Midbrain (tissue), 1 donor: ENCODE measurements at regions not wholly inside any gene's neighbourhood (a gene's known extent, or its start where the extent isn't known, plus 50 kb on each side); places are given as distances from the start of the nearest gene placed in this dataset.
"Not testable (repeated sequence)": the region's sequence is repeated elsewhere in the genome, so short reads cannot be mapped to it uniquely, and the experiment has no call there.

ENCODE experiments used
- DNase-seq: peaks from one replicate; lab custom pipeline; 2025; lab: John Stamatoyannopoulos, UW

- no peak for DNase-seq
These were observed 51.6 kb upstream of the BLTP1 start for GRCh38 chr4:122100508-122100907.

DNA sequence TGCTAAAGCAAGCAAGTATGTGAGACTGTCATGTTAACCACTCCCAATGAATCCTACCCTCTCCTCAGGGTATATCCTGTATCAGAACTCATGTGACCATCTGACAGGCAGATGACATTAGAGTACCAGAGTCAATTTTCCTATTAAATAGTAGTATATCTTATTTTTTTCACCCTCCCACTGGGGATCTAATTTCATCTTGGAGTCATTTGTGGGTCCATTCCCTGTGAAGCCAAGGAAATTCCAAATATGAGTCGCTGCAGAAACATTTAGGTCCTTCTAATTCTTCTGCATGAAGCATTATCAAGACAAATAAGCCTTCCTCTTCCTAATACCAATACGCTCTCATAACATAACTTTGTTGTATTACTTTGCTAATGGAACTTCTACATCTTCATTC is 52.2 kb upstream of the BLTP1 start:
- no peak for DNase-seq

DNA sequence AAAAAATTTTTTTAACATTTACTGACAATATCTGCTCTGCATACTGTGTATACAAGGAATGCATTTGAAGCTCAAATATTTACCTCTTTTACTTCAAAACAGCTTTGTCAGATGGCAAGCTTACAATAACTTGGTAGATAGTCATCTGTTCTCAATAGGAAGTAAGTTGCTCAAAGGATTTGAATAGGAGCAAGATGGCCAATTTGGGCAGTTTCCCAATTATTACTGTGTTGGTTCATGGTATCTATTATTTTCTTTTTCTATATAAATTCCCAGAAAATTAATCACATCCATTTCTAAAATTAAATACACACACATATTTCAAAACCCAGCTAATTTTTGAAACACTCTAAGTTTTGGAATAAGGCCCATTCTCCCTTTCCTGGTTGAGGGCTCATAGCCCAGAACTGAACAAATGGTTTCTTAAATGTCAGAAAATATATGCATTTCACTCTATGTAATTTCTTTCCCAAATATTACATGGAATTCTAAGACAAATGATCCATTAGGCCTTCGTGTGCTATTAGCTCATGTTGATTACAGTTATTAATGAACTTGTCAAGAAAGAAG is 60.2 kb upstream of the BLTP1 start:
- no peak for DNase-seq

DNA sequence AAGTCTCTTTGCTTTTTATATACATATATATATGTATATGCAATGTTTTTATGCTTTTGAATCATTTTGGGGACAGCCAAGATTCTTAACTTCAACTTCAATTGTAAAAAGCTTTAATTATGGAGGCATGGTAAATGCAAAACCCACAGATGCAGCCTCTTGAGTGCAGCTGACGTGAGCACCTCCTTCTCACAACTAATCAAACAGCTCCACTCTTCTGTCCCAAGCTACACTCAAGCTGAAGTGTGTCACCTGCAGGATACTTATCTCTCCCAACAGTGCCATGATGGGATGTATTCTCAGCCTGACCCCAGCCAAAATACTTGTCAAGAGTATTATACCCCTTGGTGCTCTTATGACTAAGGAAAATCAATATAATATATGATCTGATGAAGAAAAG is 60.7 kb upstream of the BLTP1 start:
- DNase-seq: no peak

DNA sequence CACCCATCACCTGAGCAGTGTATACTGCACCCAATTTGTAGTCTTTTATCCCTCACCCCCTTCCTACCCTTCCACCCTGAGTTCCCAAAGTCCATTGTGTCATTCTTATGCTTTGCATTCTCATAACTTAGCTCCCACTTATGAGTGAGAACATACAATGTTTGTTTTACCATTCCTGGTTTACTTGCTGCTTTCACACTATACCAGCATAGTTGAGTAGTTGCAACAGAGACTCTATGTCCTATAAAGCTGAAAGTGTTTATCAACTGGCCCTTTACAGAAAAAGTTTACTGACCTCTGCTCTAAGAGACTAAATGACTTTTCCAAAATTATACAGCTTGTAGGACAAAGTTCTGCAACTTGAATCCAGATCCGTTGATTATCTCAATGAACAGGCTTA is 61.1 kb upstream of the BLTP1 start:
- DNase-seq: no peak

DNA sequence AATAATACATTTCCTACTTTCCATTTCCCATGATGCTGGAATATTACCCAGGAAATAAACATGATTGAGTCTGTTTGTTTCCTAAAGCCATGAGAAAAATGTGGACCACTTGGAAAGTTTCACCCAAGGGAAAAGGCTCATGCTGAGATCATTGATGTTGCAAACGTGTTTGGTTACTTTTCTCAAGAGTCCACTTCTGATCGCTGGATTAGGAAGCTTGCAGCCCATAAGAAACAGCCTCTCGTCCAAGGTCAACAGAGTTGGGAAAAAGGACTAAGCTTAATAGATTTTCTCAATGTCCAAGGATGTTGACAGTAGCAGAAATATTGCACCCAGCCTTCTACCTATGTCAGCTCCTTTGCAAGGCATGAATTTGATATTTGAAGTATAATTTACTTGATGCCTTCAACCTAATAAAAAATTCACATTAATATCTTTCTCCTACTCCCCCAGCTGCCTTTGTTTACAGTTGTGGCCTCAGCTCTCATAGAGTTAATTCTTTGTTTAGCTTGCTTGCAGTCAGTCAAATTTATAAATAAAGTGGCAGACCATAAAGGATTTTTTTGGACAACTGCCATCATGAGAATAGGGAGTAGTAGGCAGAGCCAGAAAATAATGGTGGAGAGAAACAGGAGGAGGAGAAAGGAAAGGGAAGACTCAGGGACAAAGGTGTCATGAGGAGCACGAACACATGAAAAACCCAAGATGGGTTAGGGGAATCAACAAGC is 65.6 kb upstream of the BLTP1 start:
- DNase-seq: no peak

DNA sequence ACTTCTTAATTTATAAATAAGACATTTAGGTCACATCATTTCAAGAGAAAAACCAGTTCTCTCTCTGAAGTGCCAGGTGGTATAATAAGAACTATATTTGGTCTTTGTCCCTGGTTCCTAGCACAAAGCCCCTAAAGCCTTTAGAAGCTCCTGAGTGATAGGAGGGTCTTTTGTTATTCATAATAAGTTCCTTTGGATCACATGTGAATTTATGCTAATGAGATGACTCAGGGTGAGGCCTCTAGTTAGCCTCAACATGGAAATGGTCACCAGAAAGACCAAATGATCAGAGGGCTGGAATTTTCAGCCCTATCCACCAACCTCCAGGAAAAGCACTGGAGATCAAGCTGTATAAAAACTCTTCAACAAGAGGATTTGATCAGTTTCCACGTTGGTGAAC is 68.1 kb upstream of the BLTP1 start:
- DNase-seq: no peak

GRCh38 chr4:122083351-122083750 is 68.8 kb upstream of the BLTP1 start:
- DNase-seq: no peak

DNA sequence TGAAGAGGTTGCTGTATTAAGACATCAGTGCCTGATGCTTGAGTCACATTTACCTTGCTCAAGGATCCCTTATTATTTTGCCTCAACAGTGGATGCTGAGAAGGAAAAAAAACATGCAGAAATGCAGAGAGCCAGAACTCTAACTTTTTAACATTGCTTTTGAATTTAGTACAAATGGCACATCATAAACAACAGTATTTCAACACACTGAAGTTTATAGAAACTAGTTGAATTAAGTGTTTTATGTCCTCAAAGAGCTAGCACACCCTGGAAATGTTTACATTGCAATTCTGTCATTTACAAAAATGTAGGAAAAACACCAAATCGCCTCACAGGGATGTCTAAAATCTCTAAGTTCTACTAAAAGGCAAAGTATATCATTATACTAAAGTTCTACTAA is 69.5 kb upstream of the BLTP1 start:
- DNase-seq: no peak

DNA sequence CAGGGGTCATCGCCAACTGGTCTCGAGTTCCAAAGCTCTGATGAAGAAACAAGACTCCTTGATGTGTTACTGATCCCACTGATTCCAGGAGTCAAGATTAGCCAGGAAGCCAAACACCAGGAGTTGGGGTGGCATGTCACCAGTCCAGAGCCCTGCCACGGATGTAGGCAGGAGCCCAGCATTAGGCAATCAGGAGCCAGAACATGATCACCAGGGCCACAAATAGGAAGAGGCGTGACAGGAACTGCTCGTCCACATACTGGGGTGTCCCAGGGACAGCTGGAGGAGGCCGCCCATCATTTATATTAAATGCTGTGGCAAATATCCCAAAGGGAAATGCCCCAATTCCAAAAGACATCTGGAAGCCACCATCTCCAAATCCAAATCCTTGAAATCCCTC is 74.5 kb upstream of the BLTP1 start:
- DNase-seq: not testable (repeated sequence)

DNA sequence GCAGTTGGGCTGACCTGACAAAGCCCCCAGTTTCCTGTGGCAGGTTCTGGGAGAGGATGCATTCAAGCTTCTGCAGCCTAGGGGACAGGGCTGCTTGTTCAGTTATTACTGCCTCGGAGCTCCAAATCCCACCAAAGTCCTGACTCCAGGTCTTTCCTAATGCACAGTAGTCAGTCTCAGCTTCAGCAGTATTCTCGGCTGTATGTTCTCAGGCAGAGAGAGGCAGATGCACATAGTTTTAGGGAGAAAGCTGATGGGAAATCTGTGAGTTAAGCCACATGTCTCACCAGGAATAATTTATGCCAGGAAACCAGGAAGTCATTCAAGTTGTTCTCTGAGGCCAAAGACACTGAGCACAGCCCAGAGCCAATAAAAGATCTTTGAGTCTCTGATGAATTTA is 75.3 kb upstream of the BLTP1 start:
- not testable (repeated sequence) for DNase-seq

DNA sequence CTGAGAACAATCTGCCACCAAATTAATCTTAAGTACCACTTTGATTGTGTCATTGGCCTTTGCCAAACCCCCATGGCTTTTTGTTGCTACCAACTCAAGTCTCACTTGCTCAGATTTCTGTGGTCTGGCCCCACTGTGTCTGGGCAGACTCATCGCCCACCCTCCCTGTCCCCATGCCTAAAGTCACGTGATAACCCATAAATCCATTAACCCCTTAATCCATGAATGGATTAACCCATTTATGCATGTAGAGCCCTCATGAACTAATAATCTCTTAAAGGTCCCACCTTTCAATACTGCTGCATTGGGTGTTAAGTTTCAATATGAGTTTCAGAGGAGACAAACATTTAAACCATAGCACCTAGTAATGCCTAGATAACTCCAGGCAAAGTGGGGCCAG is 78.5 kb upstream of the BLTP1 start:
- DNase-seq: no peak

GRCh38 chr4:122065915-122066314 is 86.2 kb upstream of the BLTP1 start:
- no peak for DNase-seq

- DNase-seq: no peak
These were observed 87.0 kb upstream of the BLTP1 start for GRCh38 chr4:122065149-122065548.

DNA sequence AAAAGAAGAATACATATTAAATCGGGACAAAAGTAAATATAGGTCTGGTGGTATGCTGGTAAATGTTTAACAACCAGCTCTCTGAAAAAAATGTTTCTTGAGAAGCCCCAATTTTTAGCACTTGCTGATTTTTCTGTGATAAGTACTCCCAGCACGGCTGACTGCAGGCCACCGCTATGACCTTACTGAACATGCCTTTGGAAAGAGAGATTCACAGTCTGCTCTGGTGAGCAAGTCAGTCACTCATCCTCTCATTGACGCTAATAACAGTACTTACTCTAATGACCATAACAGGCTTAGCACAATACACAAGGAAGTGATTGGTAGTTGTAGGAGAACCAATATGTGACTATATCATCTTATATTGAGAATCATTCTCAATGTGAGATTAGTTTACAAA is 98.9 kb upstream of the BLTP1 start:
- DNase-seq: no peak

DNA sequence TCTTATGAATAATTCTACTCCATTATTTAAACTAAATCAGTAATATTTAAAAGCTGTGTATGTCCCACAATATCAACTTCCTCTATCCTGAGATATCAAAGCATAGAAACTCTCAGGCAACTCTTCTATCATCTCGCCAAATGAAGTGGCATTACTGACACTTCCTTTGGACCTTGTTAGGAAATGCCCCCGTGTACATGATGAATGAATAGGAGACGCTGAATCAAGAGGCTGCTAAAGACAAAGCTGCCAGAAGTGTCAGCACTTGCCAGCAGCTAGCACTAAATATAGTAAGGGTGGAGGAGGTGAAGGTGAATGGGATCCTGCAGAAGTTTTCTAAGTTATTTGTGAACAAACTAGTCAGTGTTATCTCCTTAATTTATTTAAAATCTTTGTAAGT is 99.5 kb upstream of the BLTP1 start:
- no peak for DNase-seq

GRCh38 chr4:122050841-122051240 is 99.0 kb upstream of the TRPC3 start:
- DNase-seq: no peak

GRCh38 chr4:122047456-122048425 is 95.9 kb upstream of the TRPC3 start:
- no peak for DNase-seq

- no peak for DNase-seq
These were observed 94.4 kb upstream of the TRPC3 start for GRCh38 chr4:122046255-122046654.

- no peak for DNase-seq
These were observed 93.7 kb upstream of the TRPC3 start for GRCh38 chr4:122045533-122045932.

DNA sequence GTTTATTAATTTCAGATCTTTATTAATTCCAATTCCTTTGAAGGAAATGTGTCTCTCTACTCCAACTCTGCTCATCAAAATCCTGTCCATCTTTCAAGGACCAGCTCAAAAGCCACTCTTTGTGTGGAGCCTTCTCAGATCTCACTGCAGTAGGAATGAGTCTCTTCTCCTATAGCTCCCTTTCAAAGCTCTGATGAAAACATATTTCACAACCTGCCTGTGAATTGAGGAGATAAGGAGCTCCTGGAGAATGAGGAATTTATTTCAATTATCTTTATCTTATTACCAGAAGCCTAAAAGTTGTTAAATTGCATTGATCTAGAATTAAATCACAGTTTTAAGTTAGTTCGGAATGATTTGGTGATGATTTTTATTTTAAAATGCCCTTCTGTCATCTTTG is 92.6 kb upstream of the TRPC3 start:
- DNase-seq: no peak

GRCh38 chr4:122041312-122041711 is 89.5 kb upstream of the TRPC3 start:
- DNase-seq: no peak

DNA sequence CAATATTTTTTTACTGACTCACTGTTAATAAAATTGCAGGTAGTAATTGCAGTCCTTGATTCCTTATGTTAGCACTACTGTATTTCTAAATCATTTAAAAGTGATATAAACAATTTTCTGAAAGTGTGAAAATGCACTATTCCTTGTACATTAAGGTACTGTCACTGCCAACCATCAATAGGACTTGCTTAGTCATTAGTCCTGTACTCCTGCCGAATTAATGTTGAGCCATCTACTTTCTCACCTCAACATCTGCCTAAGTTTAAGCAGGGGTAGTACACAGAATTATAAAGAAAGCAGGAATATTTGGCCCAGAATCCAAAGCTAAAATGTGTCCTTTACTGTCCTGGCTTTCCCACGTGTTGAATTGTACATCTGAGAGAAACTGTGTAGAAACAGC is 87.0 kb upstream of the TRPC3 start:
- no peak for DNase-seq
